Thyroid gland (tissue), 4 donors: ENCODE measurements at regions not wholly inside any gene's neighbourhood (a gene's known extent, or its start where the extent isn't known, plus 50 kb on each side); places are given as distances from the start of the nearest gene placed in this dataset.

ENCODE experiments used
- POLR2A ChIP-seq, 2 donors: fragments of 450-650 bp; IDR thresholded peaks; one replicate each; pipeline ENCODE4 v1.6.1; 2017; ENCODE audit warnings: antibody characterized with exemption in 2 of 2, mild to moderate bottlenecking in 2 of 2, moderate library complexity in 1 of 2
- TF ChIP-seq, protein P1 (sequence below), 6 experiments: fragments of 200-600 bp in 3 of 6; fragments of 450-650 bp in 3 of 6; sonication (generic) in 3 of 6; IDR thresholded peaks; one replicate each; pipeline ENCODE4 v1.5.1; 2016 to 2019; ENCODE audit warnings: antibody characterized with exemption in 6 of 6, mild to moderate bottlenecking in 2 of 6, inconsistent platforms in 1 of 6, moderate library complexity in 1 of 6

GRCh38 chr2:126748188-126748760 is 92.3 kb downstream of the GYPC start:
- TF ChIP-seq, protein P1, sequence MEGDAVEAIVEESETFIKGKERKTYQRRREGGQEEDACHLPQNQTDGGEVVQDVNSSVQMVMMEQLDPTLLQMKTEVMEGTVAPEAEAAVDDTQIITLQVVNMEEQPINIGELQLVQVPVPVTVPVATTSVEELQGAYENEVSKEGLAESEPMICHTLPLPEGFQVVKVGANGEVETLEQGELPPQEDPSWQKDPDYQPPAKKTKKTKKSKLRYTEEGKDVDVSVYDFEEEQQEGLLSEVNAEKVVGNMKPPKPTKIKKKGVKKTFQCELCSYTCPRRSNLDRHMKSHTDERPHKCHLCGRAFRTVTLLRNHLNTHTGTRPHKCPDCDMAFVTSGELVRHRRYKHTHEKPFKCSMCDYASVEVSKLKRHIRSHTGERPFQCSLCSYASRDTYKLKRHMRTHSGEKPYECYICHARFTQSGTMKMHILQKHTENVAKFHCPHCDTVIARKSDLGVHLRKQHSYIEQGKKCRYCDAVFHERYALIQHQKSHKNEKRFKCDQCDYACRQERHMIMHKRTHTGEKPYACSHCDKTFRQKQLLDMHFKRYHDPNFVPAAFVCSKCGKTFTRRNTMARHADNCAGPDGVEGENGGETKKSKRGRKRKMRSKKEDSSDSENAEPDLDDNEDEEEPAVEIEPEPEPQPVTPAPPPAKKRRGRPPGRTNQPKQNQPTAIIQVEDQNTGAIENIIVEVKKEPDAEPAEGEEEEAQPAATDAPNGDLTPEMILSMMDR (IDR thresholded peaks at IDR 0.05): no peak
- no peak for TF ChIP-seq POLR2A (IDR thresholded peaks at IDR 0.05)
